ENCODE measurements at regions not wholly inside any gene's neighbourhood (a gene's known extent, or its start where the extent isn't known, plus 50 kb on each side); places are given as distances from the start of the nearest gene placed in this dataset.
A peak's percentile ranks its signal among the peaks of the same experiment; 100 is the strongest.

GRCh38 chr9:82673919-82674318 is 389.0 kb downstream of the RASEF start:
- no peak for DNase-seq

GRCh38 chr9:82675102-82675501 is 387.8 kb downstream of the RASEF start:
- DNase-seq: no peak

- no peak for DNase-seq
Observed at GRCh38 chr9:82675605-82676004, 387.3 kb downstream of the RASEF start.

GRCh38 chr9:82677086-82677485 is 385.9 kb downstream of the RASEF start:
- no peak for DNase-seq

- no peak for DNase-seq
Observed at GRCh38 chr9:82679472-82679871, 383.5 kb downstream of the RASEF start.

- DNase-seq: peak; percentile 9
Observed at GRCh38 chr9:82680179-82680935, 382.6 kb downstream of the RASEF start.

GRCh38 chr9:82681809-82682208 is 381.1 kb downstream of the RASEF start:
- DNase-seq: no peak

- DNase-seq: no peak
Observed at GRCh38 chr9:82682431-82682830, 380.5 kb downstream of the RASEF start.

- no peak for DNase-seq
Observed at GRCh38 chr9:82695704-82696103, 367.2 kb downstream of the RASEF start.

GRCh38 chr9:82706786-82707185 is 356.2 kb downstream of the RASEF start:
- no peak for DNase-seq

GRCh38 chr9:82716821-82717220 is 346.1 kb downstream of the RASEF start:
- no peak for DNase-seq

- DNase-seq: no peak
Observed at GRCh38 chr9:82720515-82720914, 342.4 kb downstream of the RASEF start.

GRCh38 chr9:82721593-82721992 is 341.3 kb downstream of the RASEF start:
- no peak for DNase-seq

GRCh38 chr9:82722051-82722450 is 340.9 kb downstream of the RASEF start:
- DNase-seq: no peak

GRCh38 chr9:82722561-82722960 is 340.4 kb downstream of the RASEF start:
- no peak for DNase-seq

- no peak for DNase-seq
Observed at GRCh38 chr9:82726424-82727276, 336.3 kb downstream of the RASEF start.

GRCh38 chr9:82729141-82729540 is 333.8 kb downstream of the RASEF start:
- no peak for DNase-seq

GRCh38 chr9:82729991-82730589 is 332.9 kb downstream of the RASEF start:
- no peak for DNase-seq

GRCh38 chr9:82732928-82733327 is 330.0 kb downstream of the RASEF start:
- DNase-seq: no peak

GRCh38 chr9:82736126-82736525 is 326.8 kb downstream of the RASEF start:
- DNase-seq: no peak

GRCh38 chr9:82736701-82737100 is 326.2 kb downstream of the RASEF start:
- DNase-seq: no peak

GRCh38 chr9:82745919-82746318 is 317.0 kb downstream of the RASEF start:
- no peak for DNase-seq

- DNase-seq: no peak
Observed at GRCh38 chr9:82750411-82750913, 312.5 kb downstream of the RASEF start.

- DNase-seq: no peak
Observed at GRCh38 chr9:82757924-82758323, 305.0 kb downstream of the RASEF start.
